NCI-H1092 (cell line): ENCODE measurements at regions not wholly inside any gene's neighbourhood (a gene's known extent, or its start where the extent isn't known, plus 50 kb on each side); places are given as distances from the start of the nearest gene placed in this dataset.

Experiments
- DNase-seq: peaks from one replicate; lab custom pipeline; 2025; lab: John Stamatoyannopoulos, UW

DNA sequence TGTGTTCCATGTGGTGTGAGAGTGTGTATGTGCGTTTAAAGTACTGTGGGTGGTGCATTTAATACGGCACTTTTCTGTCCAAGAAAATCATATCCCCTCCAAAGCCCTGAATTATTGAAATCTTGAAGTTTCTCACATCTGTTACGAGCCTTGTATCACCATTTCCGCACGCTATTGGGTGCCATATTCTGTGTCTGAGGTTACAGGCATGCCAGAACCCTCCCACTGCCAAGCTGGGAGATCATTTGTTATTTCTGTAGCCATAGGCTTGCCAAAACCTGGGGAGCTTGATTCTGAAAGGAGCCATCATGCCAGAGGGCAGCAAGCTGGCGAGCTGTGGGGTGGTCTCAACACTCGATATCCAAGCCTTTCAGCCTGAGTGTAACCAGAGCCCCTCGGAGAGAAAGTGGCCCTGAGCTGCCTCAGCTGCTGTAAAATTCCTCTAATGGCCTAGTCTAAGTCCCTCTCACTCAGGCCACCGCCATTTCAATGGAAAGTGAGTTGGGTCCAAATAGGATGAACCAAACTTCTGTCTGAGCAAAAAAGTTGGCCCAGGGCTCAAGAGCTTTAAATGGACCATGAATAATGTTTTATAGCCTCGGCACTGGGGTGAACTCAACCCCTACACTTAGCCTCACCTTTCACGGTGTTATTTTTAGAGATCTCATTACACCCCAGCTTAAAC is 298.4 kb upstream of the DUSP10 start:
- DNase-seq, result no peak

DNA sequence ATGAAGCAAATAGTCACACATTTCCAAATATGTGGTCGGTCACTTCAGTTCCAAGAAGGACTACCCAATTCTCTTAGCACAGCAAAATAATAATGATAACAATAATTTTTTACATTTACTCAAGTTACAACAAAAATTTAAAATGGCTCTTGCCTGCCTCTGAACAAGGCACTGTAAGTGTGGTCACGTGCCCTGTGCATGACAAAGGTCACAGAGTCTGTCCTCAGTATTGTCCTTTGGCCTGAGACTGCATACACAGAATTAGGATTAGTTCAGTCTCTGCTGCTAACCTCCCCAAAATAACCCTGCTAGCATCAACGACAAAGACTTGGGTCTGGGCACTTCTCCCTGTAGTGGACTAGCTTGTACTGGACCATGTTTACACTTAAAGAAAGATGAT is 297.1 kb upstream of the DUSP10 start:
- DNase-seq, result no peak

DNA sequence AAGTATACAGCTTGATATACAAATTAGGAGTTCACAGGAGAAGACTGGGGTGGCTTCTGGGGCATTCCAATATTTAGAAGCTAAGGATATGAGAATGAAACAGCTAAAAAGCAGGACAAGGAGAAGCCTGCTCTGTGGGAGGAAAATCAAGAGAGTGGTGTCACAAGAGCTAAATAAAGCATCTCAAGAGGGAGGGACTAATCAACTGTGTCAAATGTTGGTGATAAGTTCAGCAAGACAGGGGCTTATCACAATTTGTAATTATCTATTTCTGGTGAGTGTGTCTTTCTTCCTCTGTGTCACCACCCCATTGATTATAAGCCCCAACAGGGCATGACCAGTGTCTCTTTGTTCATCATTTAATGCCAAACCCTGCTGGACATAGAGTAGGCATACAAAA is 295.8 kb upstream of the DUSP10 start:
- no peak for DNase-seq

DNA sequence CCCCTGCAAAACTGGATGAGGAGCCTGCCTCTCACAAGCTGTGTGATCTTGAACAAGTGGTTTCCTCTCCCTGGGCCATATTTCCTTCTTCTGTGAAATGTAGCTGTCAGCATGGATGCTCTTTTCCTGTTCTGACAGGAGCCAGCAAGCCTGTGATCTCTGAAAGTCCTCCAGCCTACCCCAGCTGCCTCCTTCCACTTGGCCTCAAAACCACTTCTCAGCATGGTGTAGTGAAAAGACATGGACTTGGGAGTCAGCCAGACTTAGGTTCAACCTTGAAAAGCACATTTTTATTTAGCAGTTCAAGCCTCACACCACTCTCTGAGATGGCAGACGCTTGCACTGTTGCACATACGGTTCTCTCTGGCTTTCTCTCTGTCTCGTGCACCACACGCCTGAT is 292.9 kb upstream of the DUSP10 start:
- DNase-seq, result no peak

DNA sequence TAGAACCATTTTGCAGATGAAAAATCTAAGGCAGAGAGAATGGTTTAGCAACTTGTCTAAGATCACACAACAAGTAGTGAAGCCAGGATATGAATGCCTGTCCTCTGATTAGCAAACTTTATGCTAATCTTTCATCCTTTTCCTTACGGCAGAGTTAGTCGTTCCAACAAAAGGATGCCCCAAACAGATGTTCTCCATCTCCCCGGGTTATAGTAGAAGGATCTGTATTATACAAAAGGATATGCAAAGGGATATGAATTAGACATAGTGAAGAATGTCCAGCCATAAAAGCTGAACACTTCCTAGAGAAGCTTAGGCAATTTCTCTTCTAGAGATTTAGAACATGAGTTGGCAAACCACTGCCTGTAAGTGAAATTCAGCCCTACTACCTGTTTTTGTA is 291.6 kb upstream of the DUSP10 start:
- no peak for DNase-seq

DNA sequence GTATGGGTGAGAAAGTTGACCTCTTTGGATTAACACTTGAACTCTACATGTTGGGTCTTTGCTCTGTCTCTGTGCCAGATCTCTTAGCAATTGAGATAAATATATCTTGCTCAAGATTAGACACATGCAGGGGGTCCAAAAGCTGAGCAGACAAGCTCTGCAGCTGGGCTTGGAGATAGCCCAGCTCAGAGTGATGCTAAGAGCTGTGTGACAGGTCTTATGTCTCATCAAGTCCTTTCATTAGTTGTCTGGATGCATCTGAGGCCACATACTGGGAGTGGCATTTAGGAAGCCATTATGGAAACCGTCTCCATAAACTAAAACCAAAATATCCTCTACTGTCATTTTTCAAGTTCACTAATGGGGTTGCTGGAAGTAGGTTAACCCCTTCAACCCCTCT is 289.4 kb upstream of the DUSP10 start:
- DNase-seq, result no peak

DNA sequence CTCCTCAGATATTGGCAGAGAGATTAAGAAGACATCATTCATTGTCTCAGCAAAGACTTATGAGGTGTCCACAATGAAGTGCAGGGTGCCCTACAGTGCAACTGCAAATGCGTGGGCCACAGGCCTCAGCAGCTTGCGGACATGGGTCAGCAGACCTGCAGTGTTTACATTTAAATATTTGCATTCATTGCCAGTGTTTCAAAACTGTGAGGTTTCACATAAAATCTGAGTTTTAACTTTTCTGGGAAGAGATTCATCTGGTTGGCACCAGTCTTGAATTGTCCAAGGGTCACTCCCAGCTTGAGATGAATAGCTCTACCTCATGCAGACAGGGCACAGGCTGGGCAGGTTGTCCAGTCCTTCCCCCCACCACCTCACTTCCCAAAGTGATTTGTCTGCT is 286.8 kb upstream of the DUSP10 start:
- no peak for DNase-seq

DNA sequence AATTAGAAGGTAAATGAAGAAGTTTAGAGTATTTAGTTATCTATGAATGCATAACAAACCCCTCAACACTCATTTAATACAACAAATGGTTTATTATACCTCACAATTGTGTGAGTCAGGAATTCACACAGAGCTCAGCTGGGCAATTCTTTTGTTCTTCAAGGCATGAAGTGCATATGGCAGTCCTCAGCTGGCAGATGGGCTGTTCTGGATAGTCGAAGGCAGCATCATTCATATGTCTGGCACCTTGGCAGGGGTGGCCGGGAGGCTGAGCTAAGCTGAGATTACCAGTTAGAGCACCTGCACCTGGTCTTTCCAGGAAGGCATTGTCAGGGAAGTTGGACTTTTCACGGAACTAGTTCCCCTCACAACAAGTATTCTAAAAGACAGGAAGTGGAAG is 286.2 kb upstream of the DUSP10 start:
- DNase-seq, result no peak

DNA sequence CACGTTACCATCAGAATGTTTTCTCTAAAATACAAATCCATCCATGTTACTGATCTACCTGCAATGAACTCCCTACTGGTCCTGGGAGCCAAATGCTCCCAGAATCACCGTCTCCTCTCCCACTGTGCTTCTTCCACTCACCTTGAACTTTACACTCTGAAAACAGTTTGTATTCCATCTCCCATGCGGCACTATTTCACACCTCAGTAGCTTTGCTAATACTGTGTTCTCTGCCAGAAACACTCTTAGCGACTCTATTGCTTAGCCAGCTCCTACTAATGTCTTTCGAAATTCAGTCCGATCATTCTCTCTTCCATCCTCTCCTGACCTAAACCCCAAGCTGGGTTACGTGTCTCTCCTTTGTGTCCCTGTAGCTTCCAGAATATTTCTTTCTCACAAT is 284.4 kb upstream of the DUSP10 start:
- no peak for DNase-seq

DNA sequence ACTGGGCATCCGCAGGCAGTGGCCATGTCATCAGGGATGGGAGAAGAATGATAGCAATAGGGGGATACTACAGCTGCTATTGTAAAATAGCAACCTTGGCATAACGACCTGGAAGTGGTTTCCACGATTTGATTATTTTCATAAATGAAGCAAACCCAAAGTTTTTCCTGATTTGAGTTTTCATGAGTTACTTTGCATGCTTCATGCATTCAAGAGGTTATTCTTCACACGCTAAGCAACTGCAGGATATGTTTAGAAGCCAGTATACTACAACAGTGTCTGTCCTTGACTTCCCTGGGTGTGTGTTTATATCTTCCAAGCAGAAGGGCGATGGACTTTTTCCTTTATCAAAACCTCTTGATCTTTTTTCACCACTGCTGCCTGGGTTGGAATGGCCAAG is 281.1 kb upstream of the DUSP10 start:
- no peak for DNase-seq

DNA sequence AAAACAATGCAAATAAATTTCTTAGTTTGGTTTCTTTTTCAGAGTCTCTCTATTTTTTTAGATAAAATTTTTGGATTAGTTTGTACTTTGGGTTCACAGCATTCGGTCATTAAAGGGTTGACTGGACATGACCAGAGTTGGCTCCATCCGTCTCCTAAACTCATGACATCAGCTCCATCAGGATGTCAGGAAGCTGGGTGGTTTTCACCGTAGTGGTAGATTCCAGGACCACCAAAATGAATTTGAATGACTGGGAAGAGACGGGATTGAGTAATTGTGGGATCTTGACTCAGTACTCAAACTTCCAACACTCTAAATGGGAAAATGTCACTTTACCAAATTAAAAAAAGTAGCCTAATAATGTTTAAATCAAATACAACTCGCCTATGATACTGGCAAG is 279.2 kb upstream of the DUSP10 start:
- DNase-seq, result no peak

DNA sequence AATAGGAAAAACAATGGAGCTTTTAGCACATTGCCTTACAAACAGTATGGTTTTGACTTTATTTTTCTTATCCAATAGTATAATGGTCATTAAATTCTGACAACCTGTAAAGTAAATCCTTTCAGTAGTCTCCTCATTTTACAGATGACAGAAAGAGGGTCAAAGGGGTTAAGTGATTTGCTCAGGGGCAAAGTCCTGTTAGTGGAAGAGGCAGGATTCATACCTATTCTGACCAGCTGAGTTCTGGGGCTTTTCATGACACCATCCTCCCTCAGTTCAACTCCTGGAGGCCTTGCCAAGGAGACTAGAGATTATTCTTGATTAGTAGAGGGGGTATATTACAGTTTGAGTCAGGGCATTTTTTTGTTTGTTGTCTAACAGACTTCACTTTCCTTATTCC is 278.7 kb upstream of the DUSP10 start:
- DNase-seq, result no peak

DNA sequence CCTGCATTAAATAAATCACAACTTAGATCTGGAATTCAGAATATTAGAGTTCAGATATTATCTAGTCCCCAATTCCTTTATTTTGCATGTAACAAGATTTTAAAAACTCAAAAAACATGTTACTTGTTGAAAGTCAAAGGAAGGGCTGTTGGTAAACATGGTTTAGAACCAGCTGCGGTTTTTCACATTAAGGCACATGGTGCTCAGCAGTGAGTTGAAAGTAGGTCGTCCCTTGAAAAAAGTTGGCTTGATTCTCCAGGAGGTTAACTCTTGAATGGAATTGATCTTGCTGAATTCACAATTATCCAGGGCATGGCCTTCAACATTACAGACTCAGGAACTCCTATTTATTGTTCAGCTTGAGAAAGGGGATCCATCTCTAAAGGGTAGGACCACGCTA is 277.1 kb upstream of the DUSP10 start:
- no peak for DNase-seq

DNA sequence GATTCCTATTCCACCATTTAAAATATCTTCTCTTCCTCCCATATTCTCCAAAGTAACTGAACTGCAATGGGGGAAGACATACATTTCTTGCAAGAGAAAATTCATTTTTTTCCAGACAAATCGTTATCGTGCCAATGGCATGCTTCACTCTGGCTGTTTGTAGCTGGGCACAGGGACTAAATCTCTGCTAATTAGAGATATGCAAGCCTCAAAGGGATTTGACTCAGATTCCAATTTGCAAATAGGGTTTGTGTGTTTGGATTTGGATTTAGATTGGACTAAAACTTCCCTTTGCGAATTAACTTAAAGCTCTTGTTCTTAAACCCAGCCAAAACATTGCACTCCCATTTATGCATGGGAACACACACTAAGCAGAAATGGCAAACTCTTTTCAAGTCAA is 276.2 kb upstream of the DUSP10 start:
- no peak for DNase-seq

DNA sequence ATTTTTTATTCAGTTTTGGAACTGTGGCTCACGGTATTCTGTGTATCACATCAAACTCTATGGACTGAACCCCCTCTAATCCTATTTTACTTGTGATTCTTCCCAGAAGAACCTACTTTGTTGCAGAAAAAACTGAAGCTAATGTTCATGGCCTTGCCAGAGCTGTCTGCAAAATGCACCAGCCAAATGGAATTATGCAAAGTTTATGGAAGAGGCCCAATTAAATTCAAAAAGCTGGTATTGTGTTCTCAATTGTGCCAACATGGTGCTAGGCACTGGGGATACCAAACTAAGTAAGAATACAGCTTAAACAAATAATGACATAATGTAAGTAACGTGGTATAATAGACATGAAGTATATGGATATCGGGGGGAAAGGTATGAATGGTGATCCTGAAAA is 273.8 kb upstream of the DUSP10 start:
- DNase-seq, result no peak

DNA sequence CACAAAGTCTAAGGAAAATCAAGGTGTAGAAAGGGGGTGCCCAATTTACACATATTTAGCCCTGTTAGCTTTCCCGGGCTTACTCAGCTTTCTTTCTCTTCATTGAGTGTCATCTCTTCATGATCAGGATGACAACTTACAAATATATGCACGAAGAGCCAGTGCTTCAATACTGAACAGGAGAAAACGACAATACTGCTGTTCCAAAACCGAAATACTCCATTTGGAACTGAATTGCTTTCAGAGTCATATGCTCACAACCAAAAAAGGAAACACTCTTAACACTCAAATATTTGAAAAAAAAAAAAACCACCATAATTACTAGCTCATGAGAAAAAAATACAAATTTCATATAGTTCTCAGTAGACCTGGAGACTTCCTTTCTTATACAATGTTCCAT is 272.1 kb upstream of the DUSP10 start:
- DNase-seq, result no peak

DNA sequence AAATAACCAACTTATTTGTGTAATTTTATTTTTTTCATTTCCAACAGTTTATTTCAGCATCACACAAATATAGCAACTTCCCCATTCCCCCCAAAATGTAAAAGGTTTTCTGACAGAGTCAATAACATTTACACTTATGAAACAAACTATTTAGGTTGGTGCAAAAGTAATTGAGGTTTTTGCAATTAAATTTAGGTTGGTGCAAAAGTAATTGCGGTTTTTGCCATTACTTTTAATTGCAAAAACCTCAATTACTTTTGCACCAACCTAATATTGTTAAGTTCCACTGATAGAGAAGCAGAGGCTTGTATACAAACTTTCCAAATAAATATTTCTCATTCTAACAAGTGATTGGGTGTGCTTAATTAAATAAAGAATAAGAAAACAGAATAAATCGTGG is 270.9 kb upstream of the DUSP10 start:
- DNase-seq, result no peak

DNA sequence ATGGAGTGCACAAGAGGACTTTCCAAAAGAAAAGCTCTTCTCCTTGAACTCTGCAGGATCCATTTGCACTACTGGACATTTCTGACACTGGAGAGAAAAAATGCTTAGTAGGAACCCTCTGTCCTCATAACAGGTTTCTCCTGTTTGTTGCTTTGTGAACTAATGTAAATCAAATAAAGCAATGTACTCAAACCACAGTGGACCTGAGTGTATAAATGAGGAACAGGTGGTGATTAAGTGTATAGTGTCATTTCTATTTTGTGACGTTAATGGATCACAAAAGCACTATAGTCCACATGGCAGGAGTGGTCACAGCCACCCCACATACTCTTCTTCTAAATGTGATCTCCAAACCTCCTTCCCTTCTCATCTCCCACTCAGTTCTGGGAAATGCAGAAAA is 268.4 kb upstream of the DUSP10 start:
- no peak for DNase-seq

DNA sequence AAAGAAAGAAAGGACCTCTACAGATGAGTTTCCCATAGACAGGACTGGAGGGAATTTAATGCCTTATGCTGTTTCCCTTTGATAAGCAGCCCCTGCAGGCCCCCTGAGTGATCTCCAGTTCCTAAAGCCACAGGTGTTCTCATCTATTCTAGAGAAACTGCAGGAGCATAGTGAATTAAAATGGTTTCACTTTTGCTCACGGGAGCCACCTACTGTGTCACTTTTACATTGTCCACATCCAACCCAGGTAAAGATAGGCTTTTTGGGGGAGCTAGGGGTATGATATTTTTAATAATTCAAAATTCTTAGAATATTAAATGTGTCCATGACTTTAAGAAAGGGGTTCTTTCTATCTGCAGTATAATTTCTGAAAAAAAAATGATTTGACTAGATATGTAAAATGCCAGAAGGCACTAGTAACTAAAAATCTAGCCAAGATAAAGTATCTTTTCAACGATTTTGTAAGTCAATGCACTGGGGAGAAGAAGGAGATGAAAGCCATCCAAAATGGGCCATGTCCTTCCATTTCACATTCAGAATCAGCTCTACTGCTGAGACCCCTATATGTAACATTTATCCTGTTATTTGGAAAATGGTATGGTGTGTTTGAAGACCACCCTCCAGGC is 267.3 kb upstream of the DUSP10 start:
- peak; percentile 8 for DNase-seq

DNA sequence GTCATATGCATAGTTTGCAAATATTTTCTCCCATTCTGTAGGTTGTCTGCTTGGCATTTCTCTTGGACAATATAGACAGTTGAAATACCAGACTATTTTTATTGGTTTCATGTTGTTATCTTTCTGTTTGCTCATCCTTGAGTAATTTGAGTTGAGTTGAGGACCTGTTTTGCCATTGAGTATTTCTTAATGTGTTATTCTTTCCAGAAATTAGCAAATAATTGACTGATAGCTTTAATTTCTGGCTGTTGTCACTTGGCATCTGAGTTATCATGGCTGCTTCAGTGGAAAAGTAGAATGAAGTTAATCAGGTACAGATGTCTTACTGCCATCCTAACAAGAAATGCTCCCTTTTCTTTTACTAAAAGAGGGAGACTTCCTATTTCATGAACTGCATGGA is 264.8 kb upstream of the DUSP10 start:
- DNase-seq, result no peak

DNA sequence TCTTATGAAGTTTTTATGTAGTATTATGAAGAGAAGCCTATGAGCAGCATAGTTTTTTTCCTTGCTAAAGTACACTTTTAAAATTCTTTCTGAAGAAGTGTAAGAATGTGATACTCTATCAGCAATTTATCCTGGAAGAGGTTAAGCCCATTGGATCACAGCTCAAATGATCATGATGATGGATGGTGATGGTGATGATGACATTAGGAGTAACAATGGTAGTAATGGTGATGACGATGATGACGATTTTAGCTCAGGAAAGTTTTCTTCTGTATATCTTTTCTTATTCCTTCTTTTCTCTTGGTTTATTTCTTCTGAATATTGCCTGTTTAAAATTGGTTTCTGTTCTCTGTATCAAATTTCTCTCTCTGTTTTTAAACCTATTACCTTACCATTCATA is 262.9 kb upstream of the DUSP10 start:
- DNase-seq, result no peak

DNA sequence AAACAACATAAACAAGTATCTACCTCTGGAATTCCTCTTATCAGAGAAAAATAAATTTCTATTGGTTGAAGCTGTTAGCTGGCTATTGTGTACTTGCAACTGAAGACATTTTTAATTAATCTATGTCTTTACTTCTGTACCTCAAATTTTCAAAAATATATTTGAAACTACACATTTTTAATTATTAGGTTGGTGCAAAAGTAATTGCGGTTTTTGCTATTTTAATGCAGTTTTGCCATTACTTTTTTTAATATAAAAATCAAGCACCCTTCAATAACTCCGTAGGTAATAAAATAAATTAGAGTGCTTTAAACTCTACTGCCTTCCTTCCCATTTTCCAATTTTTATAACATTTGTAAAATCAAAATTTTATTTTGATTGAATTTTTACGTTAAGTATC is 262.1 kb upstream of the DUSP10 start:
- DNase-seq, result no peak

DNA sequence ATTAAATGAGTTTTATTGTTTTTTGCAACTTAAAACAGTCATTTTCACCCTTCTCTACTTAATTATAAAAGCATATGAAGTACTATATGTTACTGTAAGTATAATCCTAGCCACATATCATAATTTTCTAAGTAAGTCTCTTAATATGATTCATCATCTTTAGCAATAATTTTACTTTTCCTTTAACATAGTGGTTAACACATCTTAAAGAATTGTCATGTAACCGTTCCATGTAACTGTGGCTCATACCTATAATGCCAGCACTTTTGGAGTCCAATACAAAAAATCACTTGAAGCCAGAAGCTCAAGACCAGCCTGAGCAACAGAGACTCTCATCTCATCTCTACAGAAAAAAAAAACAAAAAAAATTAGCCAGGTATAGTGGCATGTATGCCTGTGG is 260.6 kb upstream of the DUSP10 start:
- no peak for DNase-seq

DNA sequence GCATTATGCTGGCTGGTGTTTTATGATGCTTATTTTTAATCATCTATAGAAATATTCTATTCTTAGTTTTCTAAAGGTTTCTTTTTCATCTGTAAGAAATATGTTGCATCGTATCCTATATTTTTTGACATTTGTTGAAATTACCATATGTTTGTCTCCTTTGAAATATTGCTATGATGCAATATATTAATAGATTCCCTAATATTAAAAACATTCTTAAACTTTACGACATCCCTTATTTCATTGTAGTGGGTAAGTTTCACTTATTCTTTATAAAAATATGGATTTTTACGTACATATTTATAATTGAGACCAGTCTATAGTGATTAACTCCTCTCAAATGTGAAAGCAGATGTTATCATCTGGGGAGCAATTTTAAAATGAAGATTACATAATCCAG is 258.2 kb upstream of the DUSP10 start:
- DNase-seq, result no peak
